AG09319 (cell line): ENCODE measurements at regions not wholly inside any gene's neighbourhood (a gene's known extent, or its start where the extent isn't known, plus 50 kb on each side); places are given as distances from the start of the nearest gene placed in this dataset.

Source experiments
- DNase-seq: peaks from one replicate; pipeline ENCODE4 v3.0.0-alpha.2; 2010; ENCODE audit warnings: low read depth; ENCODE audit errors: extremely low read depth
- CTCF ChIP-seq: IDR thresholded peaks from 2 replicates; pipeline ENCODE4 v1.5.1; 2011; ENCODE audit warnings: low read depth, mild to moderate bottlenecking, inconsistent platforms, low read length, moderate library complexity

DNA sequence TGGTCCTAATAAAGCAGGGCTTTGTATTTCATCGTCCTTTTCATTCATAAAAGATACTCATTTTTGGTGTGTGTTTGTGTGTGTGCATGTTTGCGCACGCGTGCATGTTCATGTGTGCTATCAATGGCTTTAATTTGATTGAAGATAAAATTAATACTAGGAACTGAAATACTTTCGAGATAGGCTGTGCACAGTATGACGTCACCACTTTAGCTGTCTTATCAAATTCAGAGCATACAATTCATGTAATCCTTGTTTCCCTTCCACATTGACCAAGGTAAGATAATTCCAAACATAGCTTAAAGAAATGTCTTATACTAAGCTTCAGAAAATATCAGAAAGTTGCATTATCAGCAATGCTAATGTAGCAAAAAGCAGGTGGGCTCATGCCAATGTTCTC is 113.6 kb upstream of the CYYR1 start:
- DNase-seq: no peak
- TF ChIP-seq CTCF: no peak

- DNase-seq: no peak
- no peak for TF ChIP-seq CTCF
Measured at GRCh38 chr21:26686278-26686677, 113.2 kb upstream of the CYYR1 start.

GRCh38 chr21:26684889-26685288 is 111.8 kb upstream of the CYYR1 start:
- TF ChIP-seq CTCF: no peak
- DNase-seq: no peak

DNA sequence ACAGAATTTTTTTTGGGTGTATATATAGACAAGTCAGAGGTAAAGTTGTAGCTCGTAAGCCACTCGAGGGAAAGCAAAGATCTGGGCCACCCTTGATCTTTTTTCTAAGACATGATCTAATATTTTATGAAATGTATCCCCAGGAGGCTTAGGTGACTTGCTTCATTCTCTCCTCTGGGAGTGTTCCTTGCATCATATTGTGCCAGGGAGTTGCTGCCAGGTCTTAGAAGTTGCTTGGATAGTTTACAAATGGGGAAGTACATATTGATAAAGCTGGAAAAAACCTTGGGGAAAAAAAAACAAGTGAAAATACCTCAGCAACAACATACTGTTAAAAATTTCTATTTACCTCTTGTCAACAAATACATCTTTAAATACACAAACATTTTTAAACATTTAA is 110.9 kb upstream of the CYYR1 start:
- DNase-seq: no peak
- no peak for TF ChIP-seq CTCF

- TF ChIP-seq CTCF: no peak
- no peak for DNase-seq
Measured at GRCh38 chr21:26679284-26679683, 106.2 kb upstream of the CYYR1 start.

DNA sequence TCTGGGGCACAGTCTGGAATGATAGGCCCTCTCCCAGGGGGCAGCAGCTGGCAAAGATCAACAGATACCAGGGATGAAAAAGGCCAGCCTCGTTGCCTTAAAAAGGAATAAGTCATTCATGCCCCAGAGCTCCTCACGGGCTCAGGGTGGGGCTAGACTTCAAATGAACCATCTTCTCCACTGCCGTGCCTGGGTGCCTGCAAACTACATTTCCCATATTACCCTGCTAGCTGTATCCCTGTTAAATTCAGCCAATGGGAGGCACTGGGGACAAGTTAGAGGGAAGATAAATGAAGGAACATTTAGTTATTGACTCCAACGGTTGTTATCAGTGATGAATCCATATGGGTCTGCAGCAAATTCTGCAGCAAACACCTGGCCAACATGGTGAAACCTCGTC is 101.2 kb upstream of the CYYR1 start:
- DNase-seq: no peak
- TF ChIP-seq CTCF: no peak

DNA sequence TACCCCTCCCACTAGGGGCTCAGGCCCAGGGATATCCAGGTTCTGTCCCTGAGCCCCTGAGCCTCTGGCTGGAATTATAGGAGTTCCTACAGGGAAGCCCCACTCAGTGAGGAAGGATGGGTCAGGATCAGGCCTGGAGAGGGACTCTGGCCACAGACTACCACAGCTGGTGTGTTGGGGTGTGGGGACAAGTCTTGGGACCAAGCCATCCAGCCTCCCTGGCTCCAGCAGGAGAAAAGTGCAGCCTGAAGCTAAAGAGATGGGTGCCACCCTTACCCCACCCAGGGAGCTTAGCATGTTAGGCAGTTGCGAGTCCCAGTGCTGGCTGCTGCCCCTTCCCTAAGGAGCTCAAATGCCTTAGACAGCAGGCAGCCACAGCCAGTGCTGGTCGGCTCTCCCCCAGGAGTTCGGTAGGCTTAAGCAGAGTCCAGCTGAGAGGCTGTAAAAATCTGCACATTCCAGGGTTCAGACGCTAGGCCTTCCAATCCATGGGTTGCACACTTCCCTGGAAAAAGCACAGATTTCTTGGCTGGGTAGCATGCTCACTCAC is 96.2 kb upstream of the CYYR1 start:
- no peak for DNase-seq
- no peak for TF ChIP-seq CTCF
